Endothelial cell (in vitro differentiated cells): ENCODE measurements at regions not wholly inside any gene's neighbourhood (a gene's known extent, or its start where the extent isn't known, plus 50 kb on each side); places are given as distances from the start of the nearest gene placed in this dataset.

Experiments used
- DNase-seq: peaks from one replicate; pipeline ENCODE4 v3.0.0; 2021; ENCODE audit warnings: low spot score
- H3K27ac Mint-ChIP-seq: one replicate; pipeline ENCODE4 v1.8.0; 2021; ENCODE audit warnings: mixed read lengths, inconsistent platforms; ENCODE audit not compliant: unreplicated experiment
- H3K27me3 Mint-ChIP-seq: one replicate; pipeline ENCODE4 v1.8.0; 2021; ENCODE audit warnings: mild to moderate bottlenecking, moderate library complexity, mixed read lengths, inconsistent platforms; ENCODE audit not compliant: unreplicated experiment
- H3K36me3 Mint-ChIP-seq: one replicate; pipeline ENCODE4 v1.8.0; 2021; ENCODE audit warnings: mild to moderate bottlenecking, low read depth, mixed read lengths, inconsistent platforms; ENCODE audit not compliant: unreplicated experiment
- H3K4me1 Mint-ChIP-seq: one replicate; pipeline ENCODE4 v1.8.0; 2021; ENCODE audit warnings: mild to moderate bottlenecking, mixed read lengths, inconsistent platforms; ENCODE audit not compliant: unreplicated experiment
- H3K4me3 Mint-ChIP-seq: one replicate; pipeline ENCODE4 v1.8.0; 2021; ENCODE audit warnings: mild to moderate bottlenecking, mixed read lengths, inconsistent platforms; ENCODE audit not compliant: unreplicated experiment
- H3K9me3 Mint-ChIP-seq: one replicate; pipeline ENCODE4 v1.8.0; 2021; ENCODE audit warnings: mixed read lengths, inconsistent platforms; ENCODE audit not compliant: unreplicated experiment
- TF ChIP-seq, protein P1 (sequence below): fragments of 200-600 bp; sonication (generic); IDR thresholded peaks from one replicate; pipeline ENCODE4 v1.5.0; 2021; ENCODE audit warnings: antibody characterized with exemption; ENCODE audit not compliant: unreplicated experiment

- no peaks in the 10 kb centered on the region for H3K4me1 Mint-ChIP-seq
- H3K36me3 Mint-ChIP-seq: no peaks in the 10 kb centered on the region
- no peak overlapping the region for H3K4me3 Mint-ChIP-seq
- no peak for DNase-seq
- H3K27me3 Mint-ChIP-seq: no peaks in the 10 kb centered on the region
- TF ChIP-seq, protein P1, sequence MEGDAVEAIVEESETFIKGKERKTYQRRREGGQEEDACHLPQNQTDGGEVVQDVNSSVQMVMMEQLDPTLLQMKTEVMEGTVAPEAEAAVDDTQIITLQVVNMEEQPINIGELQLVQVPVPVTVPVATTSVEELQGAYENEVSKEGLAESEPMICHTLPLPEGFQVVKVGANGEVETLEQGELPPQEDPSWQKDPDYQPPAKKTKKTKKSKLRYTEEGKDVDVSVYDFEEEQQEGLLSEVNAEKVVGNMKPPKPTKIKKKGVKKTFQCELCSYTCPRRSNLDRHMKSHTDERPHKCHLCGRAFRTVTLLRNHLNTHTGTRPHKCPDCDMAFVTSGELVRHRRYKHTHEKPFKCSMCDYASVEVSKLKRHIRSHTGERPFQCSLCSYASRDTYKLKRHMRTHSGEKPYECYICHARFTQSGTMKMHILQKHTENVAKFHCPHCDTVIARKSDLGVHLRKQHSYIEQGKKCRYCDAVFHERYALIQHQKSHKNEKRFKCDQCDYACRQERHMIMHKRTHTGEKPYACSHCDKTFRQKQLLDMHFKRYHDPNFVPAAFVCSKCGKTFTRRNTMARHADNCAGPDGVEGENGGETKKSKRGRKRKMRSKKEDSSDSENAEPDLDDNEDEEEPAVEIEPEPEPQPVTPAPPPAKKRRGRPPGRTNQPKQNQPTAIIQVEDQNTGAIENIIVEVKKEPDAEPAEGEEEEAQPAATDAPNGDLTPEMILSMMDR: no peak
- no peaks in the 10 kb centered on the region for H3K9me3 Mint-ChIP-seq
- no peak overlapping the region for H3K27ac Mint-ChIP-seq
Measured at GRCh38 chr21:28431527-28432200, 561.0 kb downstream of the LTN1 start.

GRCh38 chr21:28431022-28431421 is 561.7 kb downstream of the LTN1 start:
- H3K36me3 Mint-ChIP-seq: no peaks in the 10 kb centered on the region
- DNase-seq: no peak
- no peak overlapping the region for H3K27ac Mint-ChIP-seq
- H3K4me1 Mint-ChIP-seq: no peaks in the 10 kb centered on the region
- TF ChIP-seq, protein P1: no peak
- no peaks in the 10 kb centered on the region for H3K9me3 Mint-ChIP-seq
- H3K4me3 Mint-ChIP-seq: no peak overlapping the region
- H3K27me3 Mint-ChIP-seq: no peaks in the 10 kb centered on the region

DNA sequence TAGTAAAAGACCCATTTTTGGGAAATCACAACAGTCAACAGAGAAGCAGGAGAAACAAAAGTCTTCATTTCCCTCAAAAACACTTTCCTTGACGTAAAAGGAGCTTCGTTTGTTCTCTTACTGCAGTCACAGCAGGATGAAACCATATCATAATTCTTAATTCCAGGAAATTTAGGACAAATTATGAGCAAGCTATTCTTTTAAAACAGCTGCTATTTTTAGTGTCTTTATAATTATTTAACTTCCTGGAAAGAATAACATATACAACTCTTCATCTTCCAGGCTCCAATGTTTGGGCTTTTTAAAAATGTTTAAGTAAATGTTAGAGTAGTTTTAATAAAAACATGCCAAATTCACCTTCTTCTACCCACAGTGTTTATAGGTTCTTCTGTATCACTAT is 563.5 kb downstream of the LTN1 start:
- TF ChIP-seq, protein P1: no peak
- Mint-ChIP-seq H3K36me3 (no peaks in the 10 kb centered on the region), H3K4me3 (no peak overlapping the region), H3K9me3 (no peaks in the 10 kb centered on the region), H3K27me3 (no peaks in the 10 kb centered on the region), H3K27ac (no peak overlapping the region), H3K4me1 (no peaks in the 10 kb centered on the region)
- no peak for DNase-seq

- no peaks in the 10 kb centered on the region for H3K27me3 Mint-ChIP-seq
- TF ChIP-seq, protein P1: no peak
- H3K27ac Mint-ChIP-seq: no peak overlapping the region
- no peaks in the 10 kb centered on the region for H3K36me3 Mint-ChIP-seq
- H3K4me3 Mint-ChIP-seq: no peak overlapping the region
- H3K9me3 Mint-ChIP-seq: no peaks in the 10 kb centered on the region
- H3K4me1 Mint-ChIP-seq: no peaks in the 10 kb centered on the region
- DNase-seq: no peak
Measured at GRCh38 chr21:28427394-28428022, 565.2 kb downstream of the LTN1 start.

DNA sequence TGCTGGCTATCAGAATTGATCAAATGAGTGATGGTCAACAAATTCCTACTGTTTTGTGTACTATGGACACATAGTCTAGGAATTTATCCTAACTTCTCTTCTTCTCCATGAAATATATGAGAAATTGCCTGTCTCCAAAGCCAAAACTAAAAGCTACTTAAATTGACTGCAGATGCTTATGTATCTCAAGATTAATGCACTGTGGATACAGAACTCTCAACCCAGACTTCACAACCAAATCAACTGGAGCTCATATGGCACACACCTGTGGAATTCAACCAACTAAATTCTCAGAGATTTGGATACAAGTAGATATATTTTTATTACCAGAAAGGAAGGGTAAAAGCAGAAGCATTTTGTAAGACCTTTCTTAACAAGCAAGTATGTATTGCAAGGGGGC is 566.1 kb downstream of the LTN1 start:
- no peaks in the 10 kb centered on the region for H3K27me3 Mint-ChIP-seq
- H3K36me3 Mint-ChIP-seq: no peaks in the 10 kb centered on the region
- H3K4me1 Mint-ChIP-seq: no peaks in the 10 kb centered on the region
- no peak overlapping the region for H3K4me3 Mint-ChIP-seq
- H3K9me3 Mint-ChIP-seq: no peaks in the 10 kb centered on the region
- DNase-seq: no peak
- TF ChIP-seq, protein P1: no peak
- no peak overlapping the region for H3K27ac Mint-ChIP-seq
